ENCODE measurements at regions not wholly inside any gene's neighbourhood (a gene's known extent, or its start where the extent isn't known, plus 50 kb on each side); places are given as distances from the start of the nearest gene placed in this dataset.

DNA sequence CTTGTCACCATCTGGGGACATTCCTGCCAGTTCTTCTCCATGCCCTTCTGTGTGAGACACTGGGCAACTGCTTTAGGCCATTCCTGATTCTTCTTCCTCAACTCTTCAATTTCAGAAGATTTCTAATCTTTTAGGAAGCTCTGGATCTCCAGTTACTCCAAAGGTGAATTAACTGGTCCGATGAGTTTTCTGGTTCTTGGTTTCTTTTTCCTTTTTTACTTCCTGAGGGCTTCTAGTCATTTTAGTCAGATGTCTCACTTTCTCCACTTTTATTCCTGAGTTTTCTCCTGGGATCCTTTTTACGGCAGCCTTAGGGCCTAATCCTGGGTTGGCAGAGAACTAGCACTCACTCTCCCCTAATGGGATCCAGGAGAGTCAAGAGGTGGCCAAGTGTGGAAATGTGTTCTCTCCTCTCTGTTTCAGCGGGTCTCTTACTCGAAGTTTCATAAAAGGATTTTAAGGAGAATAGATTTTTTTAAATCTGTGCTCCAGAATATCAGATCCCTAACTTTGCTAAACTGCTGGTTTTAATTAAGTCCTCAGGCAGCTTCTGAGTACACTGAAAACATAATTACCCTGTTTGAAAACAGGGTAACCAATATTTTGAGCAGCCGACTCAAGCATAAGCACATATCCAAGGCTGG is 107.6 kb downstream of the RMI2 start:
- TF ChIP-seq, protein P1, sequence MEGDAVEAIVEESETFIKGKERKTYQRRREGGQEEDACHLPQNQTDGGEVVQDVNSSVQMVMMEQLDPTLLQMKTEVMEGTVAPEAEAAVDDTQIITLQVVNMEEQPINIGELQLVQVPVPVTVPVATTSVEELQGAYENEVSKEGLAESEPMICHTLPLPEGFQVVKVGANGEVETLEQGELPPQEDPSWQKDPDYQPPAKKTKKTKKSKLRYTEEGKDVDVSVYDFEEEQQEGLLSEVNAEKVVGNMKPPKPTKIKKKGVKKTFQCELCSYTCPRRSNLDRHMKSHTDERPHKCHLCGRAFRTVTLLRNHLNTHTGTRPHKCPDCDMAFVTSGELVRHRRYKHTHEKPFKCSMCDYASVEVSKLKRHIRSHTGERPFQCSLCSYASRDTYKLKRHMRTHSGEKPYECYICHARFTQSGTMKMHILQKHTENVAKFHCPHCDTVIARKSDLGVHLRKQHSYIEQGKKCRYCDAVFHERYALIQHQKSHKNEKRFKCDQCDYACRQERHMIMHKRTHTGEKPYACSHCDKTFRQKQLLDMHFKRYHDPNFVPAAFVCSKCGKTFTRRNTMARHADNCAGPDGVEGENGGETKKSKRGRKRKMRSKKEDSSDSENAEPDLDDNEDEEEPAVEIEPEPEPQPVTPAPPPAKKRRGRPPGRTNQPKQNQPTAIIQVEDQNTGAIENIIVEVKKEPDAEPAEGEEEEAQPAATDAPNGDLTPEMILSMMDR (IDR thresholded peaks at IDR 0.05; ENCODE audit: extremely low read depth in 1 of 2, insufficient read depth in 1 of 2, low read depth in 1 of 2, low read length in 2 of 2): no peak
- TF ChIP-seq POLR2A (IDR thresholded peaks at IDR 0.05; ENCODE audit: low read depth, low read length) (no peak), POLR2AphosphoS5 (IDR thresholded peaks at IDR 0.05; ENCODE audit: insufficient read depth, low read depth, low read length) (no peak), EZH2 (IDR thresholded peaks at IDR 0.05; ENCODE audit: borderline replicate concordance, low read depth, low read length, severe bottlenecking) (no peak)
